Stimulated activated naive CD8-positive, alpha-beta T cell treated with anti-CD3 and anti-CD28 coated beads, Interleukin-15, Interleukin-2, amounts not matched to agents 100 ng/mL and 50 ng/mL, for 24 hours (primary cell): ENCODE measurements at regions not wholly inside any gene's neighbourhood (a gene's known extent, or its start where the extent isn't known, plus 50 kb on each side); places are given as distances from the start of the nearest gene placed in this dataset.

Source experiments
- H3K27ac Mint-ChIP-seq: one replicate; pipeline ENCODE4 v1.8.0; 2021; ENCODE audit warnings: mild to moderate bottlenecking, mixed read lengths
- H3K27me3 Mint-ChIP-seq: one replicate; pipeline ENCODE4 v1.8.0; 2021; ENCODE audit warnings: mixed read lengths
- H3K36me3 Mint-ChIP-seq: one replicate; pipeline ENCODE4 v1.8.0; 2021; ENCODE audit warnings: low read depth, mixed read lengths
- H3K4me1 Mint-ChIP-seq: one replicate; pipeline ENCODE4 v1.8.0; 2021; ENCODE audit warnings: low read depth, mixed read lengths
- H3K4me3 Mint-ChIP-seq: one replicate; pipeline ENCODE4 v1.8.0; 2021; ENCODE audit warnings: mild to moderate bottlenecking, mixed read lengths
- H3K9me3 Mint-ChIP-seq: one replicate; pipeline ENCODE4 v1.8.0; 2021; ENCODE audit warnings: mixed read lengths

DNA sequence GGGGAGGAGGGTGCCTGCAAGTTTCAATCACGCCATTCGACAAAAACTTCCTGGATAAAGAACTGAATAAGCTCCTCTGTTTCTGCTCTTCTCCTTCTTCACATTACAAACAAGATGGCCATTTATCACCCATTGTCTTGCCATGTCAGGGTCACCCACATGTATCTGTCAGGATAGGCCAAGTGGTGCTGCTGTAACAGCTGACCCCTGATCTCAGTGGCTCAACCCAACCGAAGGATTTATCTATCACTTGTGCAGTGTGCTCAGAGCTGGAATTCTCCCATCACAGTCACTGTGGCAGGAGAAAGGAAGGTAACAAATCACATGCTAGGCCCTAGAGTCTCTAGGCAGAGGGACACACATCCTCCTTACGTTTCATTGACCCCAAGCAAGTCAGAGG is 210.0 kb upstream of the CDH5 start:
- Mint-ChIP-seq H3K4me1 (no peaks in the 10 kb centered on the region), H3K4me3 (no peak overlapping the region), H3K27ac (no peak overlapping the region), H3K27me3 (no peaks in the 10 kb centered on the region), H3K9me3 (no peaks in the 10 kb centered on the region), H3K36me3 (no peaks in the 10 kb centered on the region)

DNA sequence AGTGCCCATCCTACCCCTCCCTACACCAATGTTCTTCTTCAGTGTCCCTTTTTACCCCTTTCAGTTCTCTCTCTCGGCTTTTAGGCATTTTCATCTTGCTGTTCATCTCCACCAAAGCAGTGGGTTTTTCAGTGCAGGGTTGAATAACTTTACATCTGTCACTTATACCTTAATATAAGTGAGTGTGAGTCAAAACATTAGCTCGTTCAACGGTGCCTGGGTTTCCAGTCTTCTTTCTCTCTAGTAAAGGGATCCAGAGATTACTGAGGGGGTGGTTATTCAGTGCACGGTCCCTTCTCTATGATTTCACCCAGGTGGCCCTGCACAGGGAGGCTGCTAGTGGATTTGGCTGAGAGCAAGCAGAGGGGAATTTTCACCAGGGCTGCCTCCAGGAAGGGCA is 210.6 kb upstream of the CDH5 start:
- no peaks in the 10 kb centered on the region for H3K27me3 Mint-ChIP-seq
- no peak overlapping the region for H3K4me3 Mint-ChIP-seq
- peaks cover 3% of the 10 kb centered on the region for H3K4me1 Mint-ChIP-seq
- H3K9me3 Mint-ChIP-seq, result no peaks in the 10 kb centered on the region
- no peaks in the 10 kb centered on the region for H3K36me3 Mint-ChIP-seq
- H3K27ac Mint-ChIP-seq, result no peak overlapping the region

DNA sequence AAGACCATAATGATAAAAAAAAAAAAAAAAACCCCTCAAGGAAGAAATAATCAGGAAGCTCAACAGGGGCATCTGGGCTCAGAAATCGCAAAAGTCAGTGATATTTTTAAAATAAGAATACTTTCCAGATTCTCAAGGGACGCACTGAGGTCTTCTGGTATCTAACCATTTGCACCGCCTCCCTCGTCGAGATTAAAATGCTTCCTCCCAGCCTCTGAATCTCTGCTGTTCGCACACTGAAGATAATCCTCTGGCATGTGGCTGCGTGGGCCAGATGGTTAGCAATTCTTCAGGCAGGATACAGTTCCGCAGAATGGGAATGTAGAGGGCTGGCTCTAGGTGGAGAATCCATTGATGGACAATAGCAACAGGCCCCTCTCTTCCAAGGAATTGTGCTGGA is 211.7 kb upstream of the CDH5 start:
- Mint-ChIP-seq H3K36me3 (no peaks in the 10 kb centered on the region), H3K4me3 (no peak overlapping the region), H3K9me3 (no peaks in the 10 kb centered on the region), H3K27me3 (no peaks in the 10 kb centered on the region), H3K27ac (no peak overlapping the region), H3K4me1 (peaks cover 5% of the 10 kb centered on the region)

DNA sequence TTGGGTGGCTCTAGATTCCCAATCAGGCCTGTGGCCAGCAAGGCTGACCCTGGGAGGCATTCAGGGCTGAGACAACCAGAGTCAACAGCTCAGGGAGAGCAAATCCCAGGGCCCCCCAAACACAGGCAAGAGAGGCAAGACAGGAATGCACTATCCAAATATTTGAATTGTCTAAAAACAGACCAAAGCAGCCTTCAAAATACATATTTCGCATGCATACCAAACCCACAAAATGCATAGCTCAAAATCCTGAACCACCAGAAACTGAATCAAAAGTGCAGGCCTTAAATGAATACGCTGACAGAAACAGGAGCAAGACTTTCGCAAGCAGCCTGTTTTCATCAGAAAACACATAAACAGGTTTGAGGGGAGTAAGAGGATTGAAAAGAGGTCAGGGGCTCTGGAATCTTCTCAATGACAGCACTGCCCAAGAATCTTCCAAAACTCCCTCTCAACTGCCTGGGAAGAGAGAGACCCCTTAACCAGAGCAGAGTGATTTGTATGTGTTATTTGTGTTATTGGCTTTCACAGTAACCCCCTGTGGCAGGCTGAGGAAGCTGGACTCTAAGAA is 213.6 kb upstream of the CDH5 start:
- peaks cover 5% of the 10 kb centered on the region for H3K4me1 Mint-ChIP-seq
- H3K27me3 Mint-ChIP-seq, result no peaks in the 10 kb centered on the region
- H3K9me3 Mint-ChIP-seq, result no peaks in the 10 kb centered on the region
- H3K4me3 Mint-ChIP-seq, result no peak overlapping the region
- H3K27ac Mint-ChIP-seq, result no peak overlapping the region
- H3K36me3 Mint-ChIP-seq, result no peaks in the 10 kb centered on the region

- no peaks in the 10 kb centered on the region for H3K36me3 Mint-ChIP-seq
- peaks cover 5% of the 10 kb centered on the region for H3K4me1 Mint-ChIP-seq
- H3K27ac Mint-ChIP-seq, result no peak overlapping the region
- no peak overlapping the region for H3K4me3 Mint-ChIP-seq
- no peaks in the 10 kb centered on the region for H3K9me3 Mint-ChIP-seq
- no peaks in the 10 kb centered on the region for H3K27me3 Mint-ChIP-seq
Measured at GRCh38 chr16:66152181-66152580, 214.3 kb upstream of the CDH5 start.

GRCh38 chr16:66150698-66151482 is 215.6 kb upstream of the CDH5 start:
- Mint-ChIP-seq H3K27ac (no peak overlapping the region), H3K36me3 (no peaks in the 10 kb centered on the region), H3K27me3 (no peaks in the 10 kb centered on the region), H3K4me3 (no peak overlapping the region), H3K9me3 (no peaks in the 10 kb centered on the region), H3K4me1 (peaks cover 5% of the 10 kb centered on the region)

DNA sequence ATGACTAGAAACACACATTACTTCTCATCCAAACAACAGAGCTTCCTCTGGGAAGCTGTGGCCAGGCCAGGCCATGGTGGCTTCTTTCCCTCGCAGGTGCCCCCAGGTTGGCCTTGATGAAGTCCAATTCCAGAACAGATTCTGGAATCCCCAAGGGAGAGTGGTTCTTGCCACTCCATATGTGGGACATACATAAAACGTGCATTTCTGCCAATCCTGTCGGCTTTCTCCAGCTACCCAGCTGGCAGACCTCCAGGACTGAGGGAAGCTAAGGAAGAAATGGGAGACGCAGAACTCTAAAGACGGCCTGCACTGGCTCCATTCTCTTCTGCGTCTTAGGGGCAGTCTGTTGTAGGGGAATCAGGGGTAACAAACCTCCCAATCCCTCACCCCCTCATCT is 219.2 kb upstream of the CDH5 start:
- Mint-ChIP-seq H3K9me3 (no peaks in the 10 kb centered on the region), H3K27me3 (no peaks in the 10 kb centered on the region), H3K4me1 (peaks cover 5% of the 10 kb centered on the region), H3K4me3 (no peak overlapping the region), H3K27ac (no peak overlapping the region), H3K36me3 (no peaks in the 10 kb centered on the region)

DNA sequence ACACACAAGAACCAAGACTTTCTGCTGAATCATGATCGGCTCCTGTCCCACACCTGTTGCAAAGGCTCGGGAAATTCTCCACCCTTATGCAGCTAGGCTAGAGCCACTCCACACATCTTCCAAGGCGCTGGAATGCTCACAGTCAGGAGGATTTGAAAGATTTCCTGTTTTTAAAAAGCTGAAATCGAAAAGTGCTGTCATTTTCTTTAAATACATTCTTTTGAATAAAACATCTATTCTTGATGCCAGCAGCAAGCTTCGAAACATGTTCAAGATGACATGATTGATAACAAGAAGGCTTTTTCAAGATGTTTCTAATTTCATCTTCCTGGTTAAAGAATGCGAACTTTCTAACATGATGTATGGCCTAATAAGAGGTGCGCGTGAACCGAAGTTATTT is 219.7 kb upstream of the CDH5 start:
- peaks cover under 1% of the 10 kb centered on the region for H3K27me3 Mint-ChIP-seq
- H3K36me3 Mint-ChIP-seq, result no peaks in the 10 kb centered on the region
- no peaks in the 10 kb centered on the region for H3K9me3 Mint-ChIP-seq
- H3K4me3 Mint-ChIP-seq, result no peak overlapping the region
- no peak overlapping the region for H3K27ac Mint-ChIP-seq
- H3K4me1 Mint-ChIP-seq, result peaks cover 5% of the 10 kb centered on the region

- Mint-ChIP-seq H3K4me1 (no peaks in the 10 kb centered on the region), H3K4me3 (no peak overlapping the region), H3K36me3 (no peaks in the 10 kb centered on the region), H3K9me3 (no peaks in the 10 kb centered on the region), H3K27ac (no peak overlapping the region), H3K27me3 (peaks cover 5% of the 10 kb centered on the region)
Measured at GRCh38 chr16:66144641-66145040, 221.8 kb upstream of the CDH5 start.

DNA sequence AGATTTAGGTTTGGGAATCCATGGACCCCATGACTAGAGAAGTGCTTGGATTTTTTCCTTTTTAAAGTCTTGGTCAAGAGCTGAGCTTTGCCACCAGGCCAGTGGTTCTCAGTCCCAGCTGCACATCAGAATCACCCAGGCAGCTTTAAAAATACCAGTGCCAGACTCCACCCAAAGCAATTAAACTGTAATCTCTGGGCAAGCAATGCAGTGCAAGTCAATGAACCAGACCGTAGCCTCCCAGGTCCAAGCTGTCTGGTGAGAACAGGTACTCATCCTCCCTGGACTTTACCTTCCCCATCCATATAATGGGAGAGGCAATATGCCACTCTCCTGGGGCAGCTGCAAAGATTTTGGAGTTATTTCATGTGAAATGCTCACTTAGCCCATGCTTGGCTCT is 223.1 kb upstream of the CDH5 start:
- Mint-ChIP-seq H3K9me3 (no peaks in the 10 kb centered on the region), H3K27me3 (peaks cover 5% of the 10 kb centered on the region), H3K27ac (no peak overlapping the region), H3K4me1 (no peaks in the 10 kb centered on the region), H3K4me3 (no peak overlapping the region), H3K36me3 (no peaks in the 10 kb centered on the region)

DNA sequence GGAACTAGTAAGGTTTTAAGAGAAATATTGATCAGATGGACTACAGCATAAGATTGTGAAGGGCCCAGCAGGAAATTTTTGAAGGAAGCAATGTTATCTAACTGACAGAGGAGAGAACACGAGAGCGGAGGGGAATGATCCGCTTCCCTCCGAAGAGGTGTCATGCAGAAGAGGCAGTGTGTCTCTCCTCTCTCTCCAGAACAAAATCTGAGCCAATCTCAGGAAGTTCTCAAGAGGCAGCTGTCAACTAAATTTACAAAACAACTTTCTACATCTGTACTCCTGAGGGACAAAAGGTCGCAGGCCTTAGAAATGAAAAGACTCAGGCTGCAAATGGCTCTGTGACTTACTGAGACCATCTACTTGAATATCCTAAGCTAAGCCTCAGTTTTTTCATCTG is 224.6 kb upstream of the CDH5 start:
- Mint-ChIP-seq H3K36me3 (no peaks in the 10 kb centered on the region), H3K4me1 (no peaks in the 10 kb centered on the region), H3K27ac (no peak overlapping the region), H3K9me3 (no peaks in the 10 kb centered on the region), H3K4me3 (no peak overlapping the region), H3K27me3 (peaks cover 5% of the 10 kb centered on the region)

DNA sequence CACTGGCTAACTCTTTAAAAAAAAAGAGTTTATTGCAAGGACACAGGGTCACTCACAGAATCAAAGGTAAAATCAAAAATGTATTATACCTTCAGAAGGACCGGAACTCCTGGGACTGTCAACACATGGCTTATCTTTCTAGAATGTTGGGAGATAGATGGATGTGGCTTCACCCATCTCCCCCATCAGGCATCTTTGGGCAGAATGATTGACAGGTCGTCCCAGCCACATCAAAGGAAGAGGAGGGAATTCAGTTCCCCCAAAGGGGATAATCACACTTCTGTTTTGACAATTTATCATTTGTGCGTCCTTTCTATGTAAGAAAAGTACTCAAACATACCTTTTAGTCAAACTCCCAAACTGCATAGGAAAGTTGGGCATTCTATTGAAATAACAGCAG is 228.6 kb upstream of the CDH5 start:
- Mint-ChIP-seq H3K4me3 (no peak overlapping the region), H3K27ac (no peak overlapping the region)

GRCh38 chr16:66136841-66137240 is 229.7 kb upstream of the CDH5 start:
- no peaks in the 10 kb centered on the region for H3K9me3 Mint-ChIP-seq
- peaks cover 10% of the 10 kb centered on the region for H3K27me3 Mint-ChIP-seq
- no peak overlapping the region for H3K27ac Mint-ChIP-seq
- no peaks in the 10 kb centered on the region for H3K4me1 Mint-ChIP-seq
- H3K36me3 Mint-ChIP-seq, result no peaks in the 10 kb centered on the region
- no peak overlapping the region for H3K4me3 Mint-ChIP-seq

More for the DNA sequence above, 228.6 kb upstream of the CDH5 start:
- Mint-ChIP-seq H3K9me3 (no peaks in the 10 kb centered on the region), H3K36me3 (no peaks in the 10 kb centered on the region), H3K4me1 (no peaks in the 10 kb centered on the region), H3K27me3 (peaks cover 8% of the 10 kb centered on the region)

DNA sequence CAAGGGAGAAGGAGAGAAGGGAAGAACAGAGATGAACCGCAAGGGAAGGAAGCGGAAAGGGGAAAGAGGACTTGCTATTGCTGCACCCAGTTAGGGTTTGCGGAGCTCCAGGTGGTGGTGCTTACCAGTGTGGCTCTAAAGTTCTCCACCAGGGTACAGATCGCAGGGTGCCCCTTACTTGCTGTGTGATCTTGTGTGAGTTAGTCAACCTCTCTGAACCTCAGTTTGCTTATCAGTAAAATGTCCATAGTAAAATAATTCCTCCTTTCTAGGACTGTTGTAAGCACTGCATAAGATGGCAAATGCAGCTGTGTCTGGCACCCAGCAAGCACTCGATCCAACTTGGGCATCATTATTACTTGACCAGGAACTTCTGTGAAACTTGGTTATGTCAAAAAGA is 230.7 kb upstream of the CDH5 start:
- H3K4me3 Mint-ChIP-seq, result no peak overlapping the region
- no peak overlapping the region for H3K27ac Mint-ChIP-seq
- H3K36me3 Mint-ChIP-seq, result no peaks in the 10 kb centered on the region
- H3K27me3 Mint-ChIP-seq, result peaks cover 10% of the 10 kb centered on the region
- no peaks in the 10 kb centered on the region for H3K4me1 Mint-ChIP-seq
- H3K9me3 Mint-ChIP-seq, result no peaks in the 10 kb centered on the region

DNA sequence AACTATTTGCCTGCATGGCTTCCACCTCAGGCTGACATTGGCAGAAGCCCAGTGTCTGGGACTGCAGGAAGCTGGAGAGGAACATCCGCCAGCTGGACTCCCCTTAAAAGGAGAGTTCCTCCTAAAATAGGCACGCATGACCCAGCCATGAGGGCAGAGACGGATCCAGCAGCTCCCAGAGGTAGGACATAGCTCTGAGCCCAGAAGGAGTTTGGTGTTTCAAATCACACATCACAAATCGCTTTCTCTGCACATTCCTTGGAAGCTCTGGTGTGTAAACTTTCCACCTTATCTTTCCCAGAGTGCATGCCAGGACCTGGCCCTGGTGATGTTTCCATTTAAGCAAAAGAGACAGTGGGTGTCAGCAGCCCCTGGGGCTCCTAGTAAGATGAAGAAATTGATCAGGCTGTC is 231.1 kb upstream of the CDH5 start:
- Mint-ChIP-seq H3K9me3 (no peaks in the 10 kb centered on the region), H3K4me3 (no peak overlapping the region), H3K4me1 (no peaks in the 10 kb centered on the region), H3K27ac (no peak overlapping the region), H3K36me3 (no peaks in the 10 kb centered on the region), H3K27me3 (peaks cover 10% of the 10 kb centered on the region)

- H3K36me3 Mint-ChIP-seq, result no peaks in the 10 kb centered on the region
Measured at GRCh38 chr16:66134875-66135274, 231.6 kb upstream of the CDH5 start.

More at GRCh38 chr16:66134875-66135274, 231.6 kb upstream of the CDH5 start:
- Mint-ChIP-seq H3K4me1 (no peaks in the 10 kb centered on the region), H3K9me3 (no peaks in the 10 kb centered on the region), H3K27ac (no peak overlapping the region), H3K27me3 (peaks cover 11% of the 10 kb centered on the region), H3K4me3 (no peak overlapping the region)
